ENCODE measurements at regions not wholly inside any gene's neighbourhood (a gene's known extent, or its start where the extent isn't known, plus 50 kb on each side); places are given as distances from the start of the nearest gene placed in this dataset.

DNA sequence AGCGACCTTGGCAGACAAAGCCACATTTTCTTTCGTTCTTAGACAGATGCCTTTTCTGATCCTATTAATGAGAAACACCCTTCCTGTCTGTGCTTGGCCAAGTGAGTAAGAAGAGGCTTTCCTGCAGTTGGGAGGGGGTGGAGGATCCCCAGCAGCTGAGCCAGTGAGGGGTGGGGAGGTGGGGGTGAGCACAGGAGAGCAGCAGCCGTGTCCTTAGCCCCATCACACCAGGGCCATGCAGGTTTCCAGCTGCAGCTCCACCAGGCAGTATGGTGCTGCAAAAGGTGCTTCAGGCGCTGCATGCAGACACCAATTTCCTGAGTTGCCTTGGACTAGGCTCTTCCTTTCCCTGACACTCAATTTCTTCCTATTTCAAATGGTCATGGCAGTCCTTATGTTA, 123.3 kb upstream of the SIX2 start:
- intact Hi-C loops (cut with DNase I): no loop called here
- no peak for DNase-seq
- Histone ChIP-seq H3K4me3 (no peak overlapping the region), H3K36me3 (replicated peaks in 1 of 2) (no peaks in the 10 kb centered on the region), H3K27me3 (no peaks in the 10 kb centered on the region), H3K9me3 (replicated peaks in 1 of 3) (no peaks in the 10 kb centered on the region), H3K27ac (no peak overlapping the region), H3K4me1 (replicated peaks in 1 of 2) (peaks cover 0 to 4% of the 10 kb centered on the region in 2 donors)
- 74 to 93% (median 81%) methylated on average over 4 of the region's 4 CpGs for WGBS, 4 donors
- TF ChIP-seq, protein P1, sequence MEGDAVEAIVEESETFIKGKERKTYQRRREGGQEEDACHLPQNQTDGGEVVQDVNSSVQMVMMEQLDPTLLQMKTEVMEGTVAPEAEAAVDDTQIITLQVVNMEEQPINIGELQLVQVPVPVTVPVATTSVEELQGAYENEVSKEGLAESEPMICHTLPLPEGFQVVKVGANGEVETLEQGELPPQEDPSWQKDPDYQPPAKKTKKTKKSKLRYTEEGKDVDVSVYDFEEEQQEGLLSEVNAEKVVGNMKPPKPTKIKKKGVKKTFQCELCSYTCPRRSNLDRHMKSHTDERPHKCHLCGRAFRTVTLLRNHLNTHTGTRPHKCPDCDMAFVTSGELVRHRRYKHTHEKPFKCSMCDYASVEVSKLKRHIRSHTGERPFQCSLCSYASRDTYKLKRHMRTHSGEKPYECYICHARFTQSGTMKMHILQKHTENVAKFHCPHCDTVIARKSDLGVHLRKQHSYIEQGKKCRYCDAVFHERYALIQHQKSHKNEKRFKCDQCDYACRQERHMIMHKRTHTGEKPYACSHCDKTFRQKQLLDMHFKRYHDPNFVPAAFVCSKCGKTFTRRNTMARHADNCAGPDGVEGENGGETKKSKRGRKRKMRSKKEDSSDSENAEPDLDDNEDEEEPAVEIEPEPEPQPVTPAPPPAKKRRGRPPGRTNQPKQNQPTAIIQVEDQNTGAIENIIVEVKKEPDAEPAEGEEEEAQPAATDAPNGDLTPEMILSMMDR (IDR thresholded peaks at IDR 0.05): no peak
- no peak for TF ChIP-seq POLR2A (IDR thresholded peaks at IDR 0.05)

DNA sequence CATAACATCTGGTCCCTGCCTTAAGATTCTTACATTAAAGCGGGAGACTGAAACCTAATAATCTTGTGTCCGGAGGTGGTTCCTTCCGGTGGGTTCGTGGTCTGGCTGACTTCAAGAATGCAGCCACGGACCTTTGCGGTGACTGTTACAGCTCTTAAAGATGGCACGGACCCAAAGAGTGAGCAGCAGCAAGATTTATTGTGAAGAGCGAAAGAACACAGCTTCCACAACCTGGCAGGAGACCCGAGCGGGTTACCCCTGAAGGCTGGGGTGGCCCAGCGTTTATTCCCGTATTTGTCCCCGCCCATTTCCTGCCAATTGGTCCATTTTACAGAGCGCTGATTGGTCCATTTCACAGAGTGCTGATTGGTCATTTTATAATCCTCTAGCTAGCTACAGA, 122.3 kb upstream of the SIX2 start:
- Histone ChIP-seq H3K27ac (no peak overlapping the region), H3K27me3 (no peaks in the 10 kb centered on the region), H3K36me3 (replicated peaks in 1 of 2) (no peaks in the 10 kb centered on the region), H3K9me3 (replicated peaks in 1 of 3) (no peaks in the 10 kb centered on the region), H3K4me1 (replicated peaks in 1 of 2) (peaks cover 0 to 4% of the 10 kb centered on the region in 2 donors), H3K4me3 (no peak overlapping the region)
- 71 to 79% (median 75%) methylated on average over 14 of the region's 14 CpGs for WGBS, 4 donors
- TF ChIP-seq, protein P1 (IDR thresholded peaks at IDR 0.05): no peak
- TF ChIP-seq POLR2A (IDR thresholded peaks at IDR 0.05): no peak
- peak in 1 of 7 donors; percentile 1 for DNase-seq
- intact Hi-C loops (cut with DNase I): no loop called here

DNA sequence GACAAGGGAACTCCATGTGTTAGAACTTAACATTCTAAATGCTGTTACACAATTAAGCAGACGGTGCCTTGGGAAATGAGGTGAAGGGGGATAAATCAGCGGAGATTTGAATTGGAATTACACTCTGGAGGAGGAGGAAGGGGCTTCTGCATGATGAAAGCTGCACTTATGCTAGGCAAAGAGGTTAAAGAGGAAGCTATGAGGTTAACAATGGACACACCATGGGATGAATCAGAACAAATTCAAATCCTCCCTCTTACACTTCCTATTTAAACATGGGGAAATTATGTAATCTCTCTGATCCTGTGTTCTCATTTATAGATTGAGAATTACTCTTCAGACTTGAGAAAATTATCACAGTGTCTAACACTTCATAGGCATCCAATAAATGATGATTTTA, 121.5 kb upstream of the SIX2 start:
- TF ChIP-seq, protein P1 (IDR thresholded peaks at IDR 0.05): no peak
- no peak for TF ChIP-seq POLR2A (IDR thresholded peaks at IDR 0.05)
- intact Hi-C loops (cut with DNase I): no loop called here
- H3K36me3 ChIP-seq (replicated peaks in 1 of 2): no peaks in the 10 kb centered on the region

DNA sequence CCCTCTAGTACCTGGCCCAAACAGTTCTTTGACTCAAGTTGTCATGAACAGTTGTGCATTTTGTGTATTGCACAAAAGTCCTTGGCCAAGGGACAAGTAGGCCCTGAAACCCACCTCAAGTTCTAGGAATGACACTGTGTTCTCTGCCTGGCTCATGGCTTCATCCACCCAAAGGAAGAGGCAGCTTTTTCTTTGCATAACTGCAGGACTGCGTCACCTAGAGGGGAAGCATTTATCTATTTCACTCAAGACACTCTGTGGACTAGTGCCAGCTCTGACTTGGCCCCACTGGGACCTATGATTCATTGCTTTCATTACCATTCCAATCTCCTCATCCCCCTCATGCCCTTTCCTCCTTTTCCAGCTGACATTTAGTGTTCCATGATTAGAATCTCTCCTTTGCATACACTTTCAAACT, 119.3 kb upstream of the SIX2 start:
- Histone ChIP-seq H3K4me3 (no peak overlapping the region), H3K36me3 (replicated peaks in 1 of 2) (no peaks in the 10 kb centered on the region), H3K27me3 (no peaks in the 10 kb centered on the region), H3K4me1 (replicated peaks in 1 of 2) (peaks cover 0 to 4% of the 10 kb centered on the region in 2 donors), H3K27ac (no peak overlapping the region), H3K9me3 (replicated peaks in 1 of 3) (no peaks in the 10 kb centered on the region)
- DNase-seq: peak; percentile 48 to 86 (median 71)
- intact Hi-C loops (cut with DNase I): no loop called here
- TF ChIP-seq, protein P1 (IDR thresholded peaks at IDR 0.05): no peak
- TF ChIP-seq POLR2A (IDR thresholded peaks at IDR 0.05): no peak
- 18 to 36% (median 34%) methylated on average over 1 of the region's 1 CpG for WGBS, 4 donors

More for the DNA sequence above, 121.5 kb upstream of the SIX2 start:
- Histone ChIP-seq H3K9me3 (replicated peaks in 1 of 3) (no peaks in the 10 kb centered on the region), H3K4me3 (no peak overlapping the region), H3K27ac (no peak overlapping the region), H3K27me3 (no peaks in the 10 kb centered on the region), H3K4me1 (replicated peaks in 1 of 2) (peaks cover 0 to 4% of the 10 kb centered on the region in 2 donors)
- WGBS, 4 donors: 72 to 80% (median 74%) methylated on average over 2 of the region's 2 CpGs
- no peak for DNase-seq
